ENCODE measurements at regions not wholly inside any gene's neighbourhood (a gene's known extent, or its start where the extent isn't known, plus 50 kb on each side); places are given as distances from the start of the nearest gene placed in this dataset.
A peak's percentile ranks its signal among the peaks of the same experiment; 100 is the strongest.
"Not testable (repeated sequence)": the region's sequence is repeated elsewhere in the genome, so short reads cannot be mapped to it uniquely, and the experiment has no call there.

- DNase-seq (ENCODE audit: low spot score), result no peak
These were observed 650.0 kb upstream of the RGS18 start for GRCh38 chr1:191508239-191508638.

DNA sequence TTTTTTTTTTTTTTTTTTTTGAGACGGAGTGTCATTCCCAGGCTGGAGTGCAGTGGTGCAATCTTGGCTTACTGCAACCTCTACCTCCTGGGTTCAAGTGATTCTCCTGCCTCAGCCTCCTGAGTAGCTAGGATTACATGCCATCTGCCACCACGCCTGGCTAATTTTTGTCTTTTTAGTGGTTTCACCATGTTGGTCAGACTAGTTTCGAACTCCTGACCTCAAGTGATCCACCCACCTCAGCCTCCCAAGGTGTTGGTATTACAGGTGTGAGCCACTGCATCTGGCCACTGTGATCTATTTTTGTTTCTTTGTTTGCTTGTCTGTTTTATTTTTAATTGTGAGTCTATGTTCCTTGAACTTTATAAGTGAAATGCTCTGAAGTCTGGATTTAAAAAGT lies 646.8 kb upstream of the RGS18 start:
- DNase-seq (ENCODE audit: low spot score), result not testable (repeated sequence)

DNA sequence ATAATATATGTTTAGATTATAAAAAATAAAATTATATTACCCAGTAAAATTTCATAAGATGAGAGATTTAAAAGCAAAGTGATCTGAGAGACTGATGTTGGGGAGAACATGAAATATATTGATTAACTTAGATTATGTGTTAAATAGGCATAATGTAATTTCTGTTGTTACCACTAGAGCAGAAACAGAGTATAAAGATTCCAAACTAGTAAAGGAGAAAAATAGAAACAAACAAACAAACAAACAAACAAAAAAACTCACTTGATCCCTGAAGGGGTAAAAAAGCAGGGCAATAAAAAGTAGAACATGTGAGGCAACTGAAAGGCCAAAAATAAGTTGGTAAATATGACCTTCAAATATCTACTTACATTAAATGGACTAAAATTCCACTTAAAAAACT lies 640.4 kb upstream of the RGS18 start:
- no peak for DNase-seq (ENCODE audit: low spot score)

GRCh38 chr1:191519519-191519918 lies 638.7 kb upstream of the RGS18 start:
- no peak for DNase-seq (ENCODE audit: low spot score)

DNA sequence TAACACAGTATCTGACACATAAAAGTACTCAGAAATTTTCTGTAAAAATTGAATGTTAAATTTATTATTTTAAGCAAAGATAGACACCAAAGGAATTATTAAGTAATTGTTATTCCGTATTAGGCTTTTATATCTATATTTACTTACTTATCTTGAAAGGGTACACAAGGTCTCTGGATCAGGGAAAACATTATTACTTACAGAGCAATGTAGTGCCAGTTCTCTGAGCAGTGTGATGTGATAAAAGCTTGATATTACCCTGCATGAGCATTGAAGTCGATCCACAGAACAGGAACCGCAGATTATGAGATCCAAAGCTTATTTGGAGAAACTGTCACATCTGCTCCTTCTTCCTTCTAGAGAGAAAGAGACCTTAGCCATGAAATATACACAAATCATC lies 637.9 kb upstream of the RGS18 start:
- no peak for DNase-seq (ENCODE audit: low spot score)

DNA sequence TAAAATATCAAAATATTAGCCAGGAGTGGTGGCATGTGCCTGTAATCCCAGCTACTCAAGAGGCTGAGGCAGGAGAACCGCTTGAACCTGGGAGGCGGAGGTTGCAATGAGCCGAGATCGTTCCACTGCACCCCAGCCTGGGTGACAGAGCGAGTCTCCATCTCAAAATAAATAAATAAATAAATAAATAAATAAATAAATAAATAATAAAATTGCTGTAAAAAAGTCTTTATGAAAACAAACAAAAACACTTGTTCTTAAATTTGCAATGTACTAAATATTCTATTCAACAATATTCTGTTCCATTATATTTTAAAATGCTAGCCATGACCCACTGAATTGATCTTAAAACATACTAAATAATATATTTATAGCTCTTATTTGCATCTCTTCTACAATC lies 632.3 kb upstream of the RGS18 start:
- not testable (repeated sequence) for DNase-seq (ENCODE audit: low spot score)

DNA sequence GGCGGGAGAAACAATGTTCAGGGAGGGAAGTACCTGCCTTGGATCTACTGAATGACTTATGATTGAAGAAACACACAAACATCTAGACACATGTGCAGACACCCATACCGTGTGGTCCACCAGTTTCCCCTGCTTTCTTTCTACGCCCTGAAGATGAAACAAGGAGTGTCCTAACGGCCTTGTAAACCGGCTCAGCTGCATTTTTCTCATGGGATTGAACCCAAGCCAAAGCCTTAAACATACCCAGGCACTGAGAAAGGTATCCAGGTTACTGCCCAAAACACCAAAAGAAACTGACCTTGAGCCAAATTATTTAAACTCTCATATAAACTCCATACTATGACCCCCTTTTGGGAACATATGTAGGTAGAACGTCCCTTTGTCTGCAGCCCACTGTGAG lies 630.0 kb upstream of the RGS18 start:
- no peak for DNase-seq (ENCODE audit: low spot score)

DNA sequence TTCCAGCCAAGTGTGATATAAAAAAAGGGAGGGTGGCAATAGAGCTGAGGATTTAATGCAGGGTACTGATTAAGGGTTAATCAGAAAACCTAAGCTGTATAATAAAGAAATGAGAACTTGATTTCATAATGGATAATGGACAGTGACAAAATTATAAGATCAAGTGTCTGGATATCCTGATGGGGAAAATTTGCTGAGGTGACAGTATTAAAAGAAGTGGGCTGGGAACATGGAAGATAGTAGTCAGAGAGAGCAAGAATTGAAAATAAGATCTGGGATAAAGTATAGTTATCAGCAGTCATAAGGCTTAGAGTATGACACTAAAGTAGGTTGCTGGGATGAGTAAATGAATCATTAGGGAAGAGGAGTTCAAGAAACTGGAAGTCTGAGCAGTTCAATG lies 627.3 kb upstream of the RGS18 start:
- DNase-seq (ENCODE audit: low spot score), result no peak

DNA sequence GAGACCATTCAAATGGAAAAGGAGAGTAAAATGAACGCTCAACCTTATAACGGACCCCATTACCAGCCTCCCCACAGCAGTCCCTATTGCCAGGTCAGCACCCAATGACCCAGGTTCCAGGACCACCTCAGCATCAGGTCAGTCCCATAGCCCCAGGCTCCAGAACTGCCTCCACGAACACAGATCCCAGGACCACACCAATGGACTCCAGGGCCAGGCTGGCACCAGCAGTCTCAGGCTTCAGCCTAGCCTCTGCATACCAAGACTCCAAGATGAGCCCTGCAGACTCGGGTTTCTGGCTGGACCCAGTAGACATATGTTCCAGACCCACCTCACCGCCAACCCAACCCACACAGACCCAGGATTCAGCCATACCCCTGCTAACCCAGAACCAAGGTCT lies 625.0 kb upstream of the RGS18 start:
- no peak for DNase-seq (ENCODE audit: low spot score)

DNA sequence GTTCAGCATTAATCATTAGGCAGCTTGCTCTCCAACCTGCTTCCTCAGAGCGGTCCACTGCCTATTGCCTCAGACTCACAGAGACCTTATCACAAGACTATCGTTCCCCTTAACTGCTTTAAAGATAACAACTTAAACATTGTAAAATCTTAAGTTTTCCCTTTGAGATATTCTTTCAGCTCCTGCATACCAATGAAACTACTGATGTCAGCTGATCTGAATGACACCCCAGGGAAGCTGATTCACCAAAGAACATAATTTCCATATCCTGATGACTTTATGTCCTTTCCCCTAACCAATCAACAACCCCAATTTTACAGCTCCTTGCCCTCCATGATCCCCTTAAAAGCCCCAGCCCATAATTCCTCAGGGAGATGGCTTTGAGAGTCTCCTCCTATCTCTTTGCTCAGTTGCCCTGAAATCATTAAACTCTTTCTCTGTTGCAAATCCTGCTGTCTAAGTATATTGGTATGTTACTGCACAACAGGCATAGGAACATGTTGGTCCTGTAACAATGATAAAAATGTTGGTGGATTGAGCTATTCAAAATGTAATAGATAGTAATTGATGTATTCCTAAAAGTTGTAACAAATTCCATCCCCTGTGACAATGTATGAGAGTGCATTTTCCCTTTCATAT lies 621.4 kb upstream of the RGS18 start:
- no peak for DNase-seq (ENCODE audit: low spot score)

GRCh38 chr1:191541758-191542157 lies 616.5 kb upstream of the RGS18 start:
- DNase-seq (ENCODE audit: low spot score), result no peak

GRCh38 chr1:191542444-191542843 lies 615.8 kb upstream of the RGS18 start:
- no peak for DNase-seq (ENCODE audit: low spot score)

DNA sequence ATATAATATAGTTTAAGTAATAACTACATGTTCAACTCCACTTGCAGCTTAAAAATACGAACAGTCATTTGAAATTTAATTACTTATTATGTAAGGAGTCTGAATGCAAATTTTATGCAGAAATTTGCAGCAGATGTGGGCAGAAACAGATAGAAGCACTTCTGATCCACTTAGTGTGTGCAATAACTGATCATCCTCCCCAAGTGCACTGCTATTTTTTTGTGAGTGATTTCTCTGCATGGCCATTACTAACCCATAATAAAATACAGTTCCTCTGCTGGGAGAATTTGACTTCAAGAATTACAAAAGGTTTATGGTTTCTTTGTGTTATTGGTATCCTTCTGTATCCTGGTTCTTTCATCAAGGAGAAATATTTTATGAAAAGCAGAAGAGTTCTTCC lies 611.5 kb upstream of the RGS18 start:
- DNase-seq (ENCODE audit: low spot score), result no peak

DNA sequence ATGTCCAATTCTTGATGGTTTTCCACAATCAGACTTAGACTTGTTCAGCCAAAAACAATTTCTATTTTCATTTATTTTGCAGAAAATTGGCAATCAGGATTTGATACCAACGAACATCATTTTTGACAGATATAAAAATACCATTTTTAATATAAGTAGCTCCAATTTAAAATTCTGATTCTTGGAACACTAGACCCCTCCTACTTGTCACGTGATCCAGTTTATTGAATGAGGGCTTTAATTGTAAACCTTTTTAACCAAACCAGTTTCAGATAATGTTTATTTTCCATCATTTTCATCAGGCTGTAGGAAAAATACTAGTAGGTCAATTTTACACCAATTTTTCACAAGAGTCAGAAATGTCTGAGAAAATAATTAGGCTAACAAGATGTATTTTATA lies 607.2 kb upstream of the RGS18 start:
- DNase-seq (ENCODE audit: low spot score), result no peak

GRCh38 chr1:191558379-191558778 lies 599.9 kb upstream of the RGS18 start:
- peak; percentile 2 for DNase-seq (ENCODE audit: low spot score)

DNA sequence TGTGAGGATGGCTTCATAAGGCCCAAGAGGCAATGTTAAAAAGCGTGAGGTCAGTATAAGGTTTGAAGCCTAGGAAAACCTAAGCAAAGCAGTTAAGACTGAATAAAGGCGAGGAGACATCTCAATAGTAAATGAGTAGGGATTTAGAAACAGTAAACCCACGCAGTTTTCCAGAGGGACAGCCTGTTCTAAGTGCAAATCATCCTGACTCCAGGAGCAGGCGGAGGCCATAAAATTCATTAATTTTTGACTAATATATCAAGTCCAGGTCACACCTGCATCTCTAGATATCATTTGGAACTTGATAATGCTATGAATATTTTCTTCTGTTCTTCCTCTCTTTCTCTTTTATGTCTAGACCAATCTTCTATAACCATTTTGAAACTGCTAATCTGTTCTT lies 597.0 kb upstream of the RGS18 start:
- DNase-seq (ENCODE audit: low spot score), result no peak

DNA sequence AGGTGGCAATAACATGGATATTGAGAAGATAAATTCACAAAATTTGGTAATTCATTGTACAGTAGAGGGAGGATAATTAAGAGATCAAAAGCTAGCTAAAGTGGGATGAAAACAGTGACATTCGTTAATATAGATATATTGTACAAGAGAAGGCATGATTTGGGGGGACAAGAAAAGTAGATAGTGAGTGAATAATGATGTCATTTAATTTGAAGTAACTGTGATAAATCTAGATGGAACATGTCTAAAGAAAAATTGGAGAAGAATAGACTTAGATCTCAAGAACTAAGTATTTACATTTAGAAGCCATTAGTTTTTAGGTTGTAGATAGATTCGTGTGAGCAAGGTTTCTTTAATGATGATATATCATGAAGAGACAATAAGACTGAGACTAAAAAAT lies 594.0 kb upstream of the RGS18 start:
- no peak for DNase-seq (ENCODE audit: low spot score)

DNA sequence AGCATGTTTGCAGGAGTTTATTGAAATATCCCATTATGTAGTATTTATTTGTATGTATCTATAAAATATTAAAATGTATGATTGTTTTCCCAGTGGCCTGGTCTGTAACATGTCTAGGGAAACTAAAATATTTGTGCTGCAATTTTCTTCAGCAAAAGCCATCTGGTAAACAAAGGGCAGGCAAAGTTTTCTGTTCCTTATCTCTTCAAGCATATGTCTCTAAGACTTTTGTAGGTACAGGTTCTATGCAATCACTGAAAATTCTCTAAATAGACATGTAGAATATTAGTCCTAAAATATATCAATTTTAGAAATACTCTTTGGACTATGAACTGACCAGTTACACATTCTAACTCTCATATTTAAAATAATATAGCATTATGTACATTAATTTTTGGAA lies 585.8 kb upstream of the RGS18 start:
- no peak for DNase-seq (ENCODE audit: low spot score)

DNA sequence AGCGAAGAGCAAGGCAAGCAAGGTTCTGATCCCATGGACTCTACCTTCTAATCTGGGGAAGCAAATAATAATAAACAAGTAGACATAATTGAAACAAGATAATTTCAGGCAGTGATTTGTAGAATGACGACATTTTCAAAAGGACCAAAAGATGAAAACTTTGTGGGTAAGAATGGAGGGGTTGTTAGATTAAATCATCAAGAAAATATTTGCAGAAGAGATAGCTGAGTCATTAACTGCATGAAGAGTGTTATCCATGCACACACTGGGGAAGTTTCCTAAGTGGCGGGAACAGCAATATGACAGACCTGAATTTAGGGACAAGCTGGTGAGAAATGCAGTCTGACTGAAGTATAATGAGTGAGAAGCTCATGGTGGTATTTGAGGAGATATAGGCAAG lies 583.1 kb upstream of the RGS18 start:
- no peak for DNase-seq (ENCODE audit: low spot score)

DNA sequence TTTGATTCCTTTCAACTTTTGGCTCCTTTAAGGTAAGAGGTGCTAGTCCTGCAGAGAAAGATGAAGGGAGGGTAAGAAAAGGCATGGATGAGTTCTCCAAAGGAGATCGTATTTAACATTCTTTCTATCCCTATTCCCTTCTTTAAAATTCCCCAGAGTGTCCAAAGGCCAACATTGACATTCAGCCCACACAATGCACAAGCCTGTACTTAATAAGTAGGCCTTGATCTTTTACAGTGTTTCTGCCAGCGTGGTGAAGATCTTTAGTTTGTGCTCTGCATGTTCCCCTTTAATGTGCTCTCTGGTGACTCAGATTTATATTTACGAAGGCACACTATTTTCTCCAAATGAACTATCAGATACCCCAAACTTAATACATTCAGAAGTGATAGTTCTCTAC lies 582.5 kb upstream of the RGS18 start:
- no peak for DNase-seq (ENCODE audit: low spot score)

GRCh38 chr1:191577213-191577612 lies 581.0 kb upstream of the RGS18 start:
- DNase-seq (ENCODE audit: low spot score), result no peak

DNA sequence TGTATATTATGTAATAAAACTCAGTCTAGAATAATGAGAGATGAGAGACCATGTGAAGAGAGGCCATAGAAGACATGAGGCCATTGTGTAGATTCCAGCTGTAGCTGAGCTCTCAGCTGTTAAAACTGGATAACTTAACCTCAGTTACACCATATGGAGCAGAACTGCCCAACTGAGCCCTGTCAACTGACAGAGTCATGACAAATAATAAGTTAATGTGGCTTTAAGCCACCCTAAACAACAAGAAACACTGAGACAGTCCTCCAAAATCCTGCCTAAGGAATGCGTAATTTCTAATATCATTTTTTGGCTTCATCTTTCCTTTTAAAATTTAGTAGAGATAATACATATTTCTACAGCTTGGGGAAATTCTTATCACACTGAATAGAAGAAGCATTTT lies 580.0 kb upstream of the RGS18 start:
- no peak for DNase-seq (ENCODE audit: low spot score)

- no peak for DNase-seq (ENCODE audit: low spot score)
These were observed 579.2 kb upstream of the RGS18 start for GRCh38 chr1:191579019-191579418.

DNA sequence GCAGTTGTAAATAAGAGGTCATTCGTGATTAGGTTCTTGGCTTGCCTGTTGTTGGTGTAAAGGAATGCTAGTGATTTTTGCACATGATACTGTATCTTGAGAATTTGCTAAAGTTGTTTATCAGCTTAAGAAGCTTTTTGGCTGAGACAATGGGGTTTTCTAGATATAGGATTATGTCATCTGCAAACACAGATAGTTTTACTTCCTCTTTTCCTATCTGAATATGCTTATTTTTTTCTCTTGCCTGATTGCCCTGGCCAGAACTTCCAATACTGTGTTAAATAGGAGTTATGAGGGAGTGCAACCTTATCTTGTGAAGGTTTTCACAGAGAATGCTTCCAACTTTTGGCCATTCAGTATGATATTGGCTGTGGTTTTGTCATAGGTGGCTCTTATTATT lies 576.1 kb upstream of the RGS18 start:
- DNase-seq (ENCODE audit: low spot score), result no peak

GRCh38 chr1:191585095-191585494 lies 573.2 kb upstream of the RGS18 start:
- DNase-seq (ENCODE audit: low spot score), result no peak
